Muscle of leg (tissue), 3 donors: ENCODE measurements at regions not wholly inside any gene's neighbourhood (a gene's known extent, or its start where the extent isn't known, plus 50 kb on each side); places are given as distances from the start of the nearest gene placed in this dataset.

Experiments
- DNase-seq: peaks from one replicate; pipeline ENCODE4 v3.0.0; 2013
- H3K27ac ChIP-seq: one replicate; pipeline ENCODE4 v1.5.1; 2013; ENCODE audit warnings: mild to moderate bottlenecking, low read length, control low read depth
- H3K27me3 ChIP-seq: one replicate; pipeline ENCODE4 v1.6.1; 2013; ENCODE audit warnings: low read length; ENCODE audit not compliant: control insufficient read depth, insufficient read depth
- H3K36me3 ChIP-seq: one replicate; pipeline ENCODE4 v1.6.1; 2013; ENCODE audit warnings: low read length; ENCODE audit not compliant: control insufficient read depth, insufficient read depth
- H3K4me1 ChIP-seq: one replicate; pipeline ENCODE4 v1.6.1; 2013; ENCODE audit warnings: low read length; ENCODE audit not compliant: control insufficient read depth, insufficient read depth
- H3K4me3 ChIP-seq: one replicate; pipeline ENCODE4 v1.5.1; 2013; ENCODE audit warnings: low read length, control low read depth
- H3K9me3 ChIP-seq: replicated peaks from 2 replicates; pipeline ENCODE4 v1.6.1; 2013; ENCODE audit warnings: low read depth, low read length; ENCODE audit not compliant: control insufficient read depth
- WGBS: methylation state at CpG from one replicate; pipeline ENCODE4 v1.1.5; 2013; ENCODE audit warnings: missing lambda C conversion rate; ENCODE audit not compliant: insufficient coverage; 5-methylcytosine and 5-hydroxymethylcytosine counted together

GRCh38 chr12:69059465-69060457 is 126.8 kb upstream of the CPM start:
- Histone ChIP-seq H3K9me3 (no peaks in the 10 kb centered on the region), H3K27ac (no peak overlapping the region), H3K27me3 (no peaks in the 10 kb centered on the region), H3K4me3 (no peak overlapping the region), H3K4me1 (no peaks in the 10 kb centered on the region), H3K36me3 (no peaks in the 10 kb centered on the region)
- no peak for DNase-seq
- WGBS = 90% methylated on average over 2 of the region's 8 CpGs

- no CpG with 5 or more reads among the region's 1 CpG for WGBS
- no peak overlapping the region for H3K4me3 ChIP-seq
- H3K27me3 ChIP-seq = no peaks in the 10 kb centered on the region
Observed at GRCh38 chr12:69061574-69061973, 128.6 kb upstream of the CPM start.

GRCh38 chr12:69062621-69063237 is 129.8 kb upstream of the CPM start:
- no peaks in the 10 kb centered on the region for H3K9me3 ChIP-seq
- H3K27ac ChIP-seq = no peak overlapping the region
- no peaks in the 10 kb centered on the region for H3K36me3 ChIP-seq
- H3K27me3 ChIP-seq = no peaks in the 10 kb centered on the region
- WGBS = 100% methylated on average over 1 of the region's 3 CpGs
- no peak overlapping the region for H3K4me3 ChIP-seq
- H3K4me1 ChIP-seq = peaks cover 3% of the 10 kb centered on the region
- DNase-seq = peak; percentile 56

More at GRCh38 chr12:69061574-69061973, 128.6 kb upstream of the CPM start:
- H3K36me3 ChIP-seq = no peaks in the 10 kb centered on the region
- H3K9me3 ChIP-seq = no peaks in the 10 kb centered on the region
- no peak for DNase-seq
- no peaks in the 10 kb centered on the region for H3K4me1 ChIP-seq
- H3K27ac ChIP-seq = no peak overlapping the region

- H3K27ac ChIP-seq = no peak overlapping the region
- DNase-seq = no peak
- H3K36me3 ChIP-seq = no peaks in the 10 kb centered on the region
- H3K9me3 ChIP-seq = no peaks in the 10 kb centered on the region
- H3K4me3 ChIP-seq = no peak overlapping the region
- H3K27me3 ChIP-seq = no peaks in the 10 kb centered on the region
- no CpG with 5 or more reads among the region's 4 CpGs for WGBS
- H3K4me1 ChIP-seq = peaks cover 3% of the 10 kb centered on the region
Observed at GRCh38 chr12:69064734-69065443, 131.9 kb upstream of the CPM start.

- Histone ChIP-seq H3K27ac (no peak overlapping the region), H3K36me3 (no peaks in the 10 kb centered on the region), H3K9me3 (no peaks in the 10 kb centered on the region), H3K27me3 (no peaks in the 10 kb centered on the region), H3K4me3 (no peak overlapping the region), H3K4me1 (peaks cover 3% of the 10 kb centered on the region)
- no CpG with 5 or more reads among the region's 5 CpGs for WGBS
- no peak for DNase-seq
Observed at GRCh38 chr12:69065775-69066174, 132.8 kb upstream of the CPM start.

- Histone ChIP-seq H3K9me3 (no peaks in the 10 kb centered on the region), H3K36me3 (no peaks in the 10 kb centered on the region), H3K27ac (no peak overlapping the region), H3K4me1 (peaks cover 3% of the 10 kb centered on the region), H3K4me3 (no peak overlapping the region), H3K27me3 (no peaks in the 10 kb centered on the region)
- WGBS = 86% methylated on average over 2 of the region's 6 CpGs
- DNase-seq = no peak
Observed at GRCh38 chr12:69066492-69067373, 133.8 kb upstream of the CPM start.

GRCh38 chr12:69067713-69068112 is 134.7 kb upstream of the CPM start:
- H3K36me3 ChIP-seq = no peaks in the 10 kb centered on the region
- H3K4me1 ChIP-seq = peaks cover 3% of the 10 kb centered on the region
- no peak overlapping the region for H3K27ac ChIP-seq
- H3K9me3 ChIP-seq = no peaks in the 10 kb centered on the region
- DNase-seq = no peak
- H3K27me3 ChIP-seq = no peaks in the 10 kb centered on the region
- WGBS = 60% methylated on average over 1 of the region's 6 CpGs
- no peak overlapping the region for H3K4me3 ChIP-seq

GRCh38 chr12:69068448-69068847 is 135.5 kb upstream of the CPM start:
- Histone ChIP-seq H3K27ac (no peak overlapping the region), H3K4me3 (no peak overlapping the region), H3K36me3 (no peaks in the 10 kb centered on the region), H3K4me1 (peaks cover 3% of the 10 kb centered on the region), H3K27me3 (no peaks in the 10 kb centered on the region), H3K9me3 (no peaks in the 10 kb centered on the region)
- no CpG with 5 or more reads among the region's 3 CpGs for WGBS
- no peak for DNase-seq

- DNase-seq = no peak
- no peaks in the 10 kb centered on the region for H3K9me3 ChIP-seq
- WGBS = 79% methylated on average over 6 of the region's 10 CpGs
- no peak overlapping the region for H3K4me3 ChIP-seq
- no peak overlapping the region for H3K27ac ChIP-seq
- peaks cover 3% of the 10 kb centered on the region for H3K4me1 ChIP-seq
- no peaks in the 10 kb centered on the region for H3K27me3 ChIP-seq
- H3K36me3 ChIP-seq = no peaks in the 10 kb centered on the region
Observed at GRCh38 chr12:69069479-69069878, 136.5 kb upstream of the CPM start.
